GM12878 (cell line): ENCODE measurements at regions not wholly inside any gene's neighbourhood (a gene's known extent, or its start where the extent isn't known, plus 50 kb on each side); places are given as distances from the start of the nearest gene placed in this dataset.

ENCODE experiments used
- ATAC-seq: fragments of 200-7000 bp; cut with Tn5 transposase; 3 replicates; pipeline ENCODE4 v1.9.1; 2020; ENCODE audit warnings: mild to moderate bottlenecking, moderate library complexity
- BruUV-seq: library from RNA; stranded (reverse); fragments of 400-500 nt; replicated peaks from 2 replicates; lab custom pipeline; 2021; lab: Mats Ljungman, UMichigan
- CTCF ChIA-PET: fragments of 300-600 bp; sonication (Branson Sonifier 250); formaldehyde crosslinking; extraction: SDS; loops from one replicate; lab custom pipeline; 2021; ENCODE audit warnings: inconsistent platforms; lab: Yijun Ruan, JAX
- POLR2A ChIA-PET: fragments of 350-600 bp; formaldehyde crosslinking; extraction: SDS; loops from one replicate; lab custom pipeline; 2021; ENCODE audit warnings: inconsistent platforms; lab: Charles Lee
- RAD21 ChIA-PET: fragments of 300-600 bp; sonication (Branson Sonifier 250); formaldehyde crosslinking; loops from one replicate; lab custom pipeline; 2023; ENCODE audit warnings: antibody characterized with exemption; ENCODE audit not compliant: unreplicated experiment; lab: Charles Lee
- SMC1A ChIA-PET: fragments of 300-600 bp; sonication (Branson Sonifier 250); formaldehyde crosslinking; loops from one replicate; lab custom pipeline; 2023; ENCODE audit not compliant: unreplicated experiment, uncharacterized antibody; lab: Charles Lee
- DNase-seq: peaks from one replicate; pipeline ENCODE4 v3.0.0-alpha.2; 2011; ENCODE audit warnings: low read depth, low spot score
- FAIRE-seq: peaks from 3 replicates; lab custom pipeline; 2011; peaks lifted over from hg19 to GRCh38; lab: Jason Lieb, UNC
- H2AFZ ChIP-seq: 2 replicates; pipeline ENCODE4 v1.6.0; 2011; ENCODE audit warnings: low read depth, low read length, control low read depth; ENCODE audit not compliant: control insufficient read depth
- H3K27ac ChIP-seq: 2 replicates; pipeline ENCODE4 v1.5.1; 2011; ENCODE audit warnings: control low read depth; ENCODE audit not compliant: control insufficient read depth, insufficient read depth
- H3K27me3 ChIP-seq, 2 experiments: replicated peaks in 1 of 2; 2 replicates each; pipeline versions ENCODE4 v1.6.0 to v1.6.1; 2011; ENCODE audit warnings: low read length in 1 of 2; ENCODE audit not compliant: control insufficient read depth in 2 of 2, insufficient read depth in 2 of 2
- H3K36me3 ChIP-seq, 2 experiments: 2 replicates each; pipeline ENCODE4 v1.5.1; 2011; ENCODE audit warnings: low read length in 1 of 2; ENCODE audit not compliant: control insufficient read depth in 2 of 2, insufficient read depth in 2 of 2
- H3K4me1 ChIP-seq: 2 replicates; pipeline ENCODE4 v1.6.1; 2011; ENCODE audit warnings: mild to moderate bottlenecking, low read length, moderate library complexity, mixed read lengths; ENCODE audit not compliant: control insufficient read depth, insufficient read depth
- H3K4me2 ChIP-seq: 2 replicates; pipeline ENCODE4 v1.6.0; 2011; ENCODE audit warnings: control low read depth; ENCODE audit not compliant: control insufficient read depth, insufficient read depth
- H3K4me3 ChIP-seq: fragments of 200-600 bp; sonication (generic); 2 replicates; pipeline ENCODE4 v1.5.1; 2016
- H3K79me2 ChIP-seq: 2 replicates; pipeline ENCODE4 v1.6.0; 2011; ENCODE audit warnings: low read length; ENCODE audit not compliant: control insufficient read depth, insufficient read depth
- H3K9ac ChIP-seq: 2 replicates; pipeline ENCODE4 v1.8.0; 2011; ENCODE audit warnings: low read length, control low read depth, mixed read lengths; ENCODE audit not compliant: control insufficient read depth, insufficient read depth
- H3K9me3 ChIP-seq: replicated peaks from 3 replicates; pipeline ENCODE4 v1.5.1; 2011; ENCODE audit warnings: mild to moderate bottlenecking, low read length; ENCODE audit not compliant: control insufficient read depth, insufficient read depth
- H4K20me1 ChIP-seq: 2 replicates; pipeline ENCODE4 v1.6.0; 2011; ENCODE audit not compliant: control insufficient read depth, insufficient read depth
- BCL11A ChIP-seq: IDR thresholded peaks from 2 replicates; pipeline ENCODE4 v1.6.1; 2011; ENCODE audit warnings: low read depth, low read length
- HDAC2 ChIP-seq: fragments of 200-600 bp; sonication (generic); IDR thresholded peaks from 2 replicates; pipeline ENCODE4 v1.6.1; 2017
- HSF1 ChIP-seq: fragments of 150-350 bp; IDR thresholded peaks from 2 replicates; pipeline ENCODE4 v1.6.1; 2014; ENCODE audit warnings: mild to moderate bottlenecking, low read depth, low read length
- RFX5 ChIP-seq: IDR thresholded peaks from 2 replicates; pipeline ENCODE4 v1.6.1; 2011; ENCODE audit warnings: low read depth, low read length, improper control_type of control experiment
- ZBTB4 ChIP-seq: fragments of 450-650 bp; formaldehyde crosslinking; IDR thresholded peaks from 2 replicates; pipeline ENCODE4 v1.4.0; 2022; ENCODE audit warnings: mild to moderate bottlenecking, moderate library complexity
- ZNF592 ChIP-seq: fragments of 450-650 bp; IDR thresholded peaks from 2 replicates; pipeline ENCODE4 v1.6.1; 2017; ENCODE audit warnings: mild to moderate bottlenecking, moderate library complexity
- WGBS: methylation state at CpG from one replicate; pipeline ENCODE4 v1.1.6; 2016; ENCODE audit warnings: low lambda C conversion rate; ENCODE audit not compliant: insufficient replicate concordance, insufficient coverage; ENCODE audit errors: missing lambda C conversion rate; 5-methylcytosine and 5-hydroxymethylcytosine counted together
- in situ Hi-C: fragments of 300-500 bp; cut with MboI; formaldehyde crosslinking; loops from 9 replicates; pipeline ENCODE4 v1.14.3; 2018; ENCODE audit warnings: mixed read lengths
- intact Hi-C: fragments of 100-400 bp; cut with micrococcal nuclease; formaldehyde crosslinking; loops from one replicate; pipeline ENCODE4 v1.14.2; 2022; ENCODE audit not compliant: unreplicated experiment

- no peak for TF ChIP-seq ZNF592
- no peak for TF ChIP-seq ZBTB4
- no peak for TF ChIP-seq HDAC2
- TF ChIP-seq RFX5 = no peak
- TF ChIP-seq, all 136 proteins: peak for 0
These were observed 618.5 kb downstream of the CCSER2 start (continued) for GRCh38 chr10:84946904-84947303.

GRCh38 chr10:84948644-84949043 lies 620.3 kb downstream of the CCSER2 start:
- Histone ChIP-seq H3K4me3 (no peak overlapping the region), H2AFZ (no peak overlapping the region), H3K9ac (no peak overlapping the region), H3K27me3 (no peaks in the 10 kb centered on the region), H3K4me1 (no peaks in the 10 kb centered on the region), H3K9me3 (no peaks in the 10 kb centered on the region), H3K27ac (no peak overlapping the region), H3K4me2 (no peak overlapping the region), H4K20me1 (no peaks in the 10 kb centered on the region), H3K36me3 (no peaks in the 10 kb centered on the region), H3K79me2 (no peaks in the 10 kb centered on the region)
- no peak for FAIRE-seq
- WGBS = 0% methylated on average over 2 of the region's 2 CpGs
- no peak for DNase-seq
- intact Hi-C loops (no loop called here), in situ Hi-C loops (no loop called here)
- ChIA-PET SMC1A (no interaction called here), RAD21 (no interaction called here), CTCF (no interaction called here), POLR2A (no interaction called here)
- no peak for ATAC-seq
- BruUV-seq = no TSS peak
- TF ChIP-seq HSF1 (no peak), BCL11A (no peak), ZBTB4 (no peak)
